ENCODE measurements at regions not wholly inside any gene's neighbourhood (a gene's known extent, or its start where the extent isn't known, plus 50 kb on each side); places are given as distances from the start of the nearest gene placed in this dataset.

GRCh38 chr5:166862581-166862980 lies 1428.9 kb upstream of the WWC1 start:
- no peak for TF ChIP-seq CTCF (IDR thresholded peaks at IDR 0.05)
- Histone ChIP-seq H3K36me3 (no peaks in the 10 kb centered on the region), H3K9me3 (no peaks in the 10 kb centered on the region), H3K4me1 (no peaks in the 10 kb centered on the region), H3K4me3 (no peak overlapping the region), H3K27me3 (no peaks in the 10 kb centered on the region), H3K27ac (no peak overlapping the region)
- no peak for DNase-seq (ENCODE audit: low spot score)

- Histone ChIP-seq H3K4me1 (no peaks in the 10 kb centered on the region), H3K9me3 (no peaks in the 10 kb centered on the region), H3K4me3 (no peak overlapping the region), H3K27me3 (no peaks in the 10 kb centered on the region), H3K36me3 (no peaks in the 10 kb centered on the region), H3K27ac (no peak overlapping the region)
- no peak for TF ChIP-seq CTCF (IDR thresholded peaks at IDR 0.05)
- DNase-seq (ENCODE audit: low spot score), result no peak
These were observed 1426.2 kb upstream of the WWC1 start for GRCh38 chr5:166865206-166865605.

GRCh38 chr5:166880456-166880855 lies 1411.0 kb upstream of the WWC1 start:
- no peak for TF ChIP-seq CTCF (IDR thresholded peaks at IDR 0.05)
- H3K27ac ChIP-seq, result no peak overlapping the region
- no peaks in the 10 kb centered on the region for H3K4me1 ChIP-seq
- no peak overlapping the region for H3K4me3 ChIP-seq
- no peak for DNase-seq (ENCODE audit: low spot score)
- H3K9me3 ChIP-seq, result no peaks in the 10 kb centered on the region
- H3K36me3 ChIP-seq, result no peaks in the 10 kb centered on the region
- H3K27me3 ChIP-seq, result no peaks in the 10 kb centered on the region

GRCh38 chr5:166881802-166882201 lies 1409.6 kb upstream of the WWC1 start:
- Histone ChIP-seq H3K9me3 (no peaks in the 10 kb centered on the region), H3K27ac (no peak overlapping the region), H3K4me1 (no peaks in the 10 kb centered on the region), H3K4me3 (no peak overlapping the region), H3K36me3 (no peaks in the 10 kb centered on the region), H3K27me3 (no peaks in the 10 kb centered on the region)
- no peak for DNase-seq (ENCODE audit: low spot score)
- TF ChIP-seq CTCF (IDR thresholded peaks at IDR 0.05), result no peak

GRCh38 chr5:166883016-166883415 lies 1408.4 kb upstream of the WWC1 start:
- Histone ChIP-seq H3K4me3 (no peak overlapping the region), H3K4me1 (no peaks in the 10 kb centered on the region), H3K36me3 (no peaks in the 10 kb centered on the region), H3K27me3 (no peaks in the 10 kb centered on the region), H3K27ac (no peak overlapping the region), H3K9me3 (no peaks in the 10 kb centered on the region)
- no peak for DNase-seq (ENCODE audit: low spot score)
- TF ChIP-seq CTCF (IDR thresholded peaks at IDR 0.05), result no peak

- no peaks in the 10 kb centered on the region for H3K36me3 ChIP-seq
- no peaks in the 10 kb centered on the region for H3K9me3 ChIP-seq
- H3K4me1 ChIP-seq, result no peaks in the 10 kb centered on the region
- no peak for TF ChIP-seq CTCF (IDR thresholded peaks at IDR 0.05)
- no peak overlapping the region for H3K27ac ChIP-seq
- H3K4me3 ChIP-seq, result no peak overlapping the region
- no peak for DNase-seq (ENCODE audit: low spot score)
- no peaks in the 10 kb centered on the region for H3K27me3 ChIP-seq
These were observed 1393.3 kb upstream of the WWC1 start for GRCh38 chr5:166898166-166898565.
